ENCODE measurements at regions not wholly inside any gene's neighbourhood (a gene's known extent, or its start where the extent isn't known, plus 50 kb on each side); places are given as distances from the start of the nearest gene placed in this dataset.
A peak's percentile ranks its signal among the peaks of the same experiment; 100 is the strongest.

GRCh38 chr2:10500601-10501361 lies 52.7 kb upstream of the ODC1 start:
- FAIRE-seq: no peak
- ATAC-seq: no peak

More at GRCh38 chr2:10500601-10501361, 52.7 kb upstream of the ODC1 start:
- POLR2A ChIA-PET: interaction anchor here (0.6 kb wide), 1 partner anchor 95 kb away, joined by 3 read pairs; no protein-coding TSS in a partner anchor
- BruUV-seq (replicated peaks): no TSS peak
- H2AFZ ChIP-seq (ENCODE audit: low read depth, low read length): no peak overlapping the region
- H3K4me3 ChIP-seq: no peak overlapping the region
- in situ Hi-C loops (cut with MboI) (no loop called here), intact Hi-C loops (cut with micrococcal nuclease) (no loop called here)
- 9% methylated on average over 16 of the region's 22 CpGs for WGBS (ENCODE audit: insufficient coverage, low coverage, missing lambda C conversion rate)
- H3K9ac ChIP-seq (ENCODE audit: insufficient read depth in 1 of 2, low read depth in 2 of 2, low read length in 2 of 2): no peak overlapping the region
- CTCF ChIA-PET (ENCODE audit: low intra/inter-chr PET ratio): no interaction called here
- peaks cover 0 to 19% of the 10 kb centered on the region in 2 experiments; a peak in 2 of 5 replicates for H3K4me1 ChIP-seq (replicated peaks in 1 of 2; ENCODE audit: control insufficient read depth in 2 of 2, insufficient read depth in 2 of 2, low read length in 2 of 2)
- H3K27ac ChIP-seq (ENCODE audit: extremely low read depth, low read depth, low read length): no peak overlapping the region
- DNase-seq (ENCODE audit: extremely low read depth in 1 of 4, low spot score in 3 of 4): no peak
- no peaks in the 10 kb centered on the region for H3K9me1 ChIP-seq (ENCODE audit: control insufficient read depth, insufficient read depth, low read length)
- no peaks in the 10 kb centered on the region for H3K9me3 ChIP-seq (replicated peaks; ENCODE audit: control insufficient read depth, insufficient read depth, low read depth, low read length)
- no peaks in the 10 kb centered on the region for H3K36me3 ChIP-seq (ENCODE audit: control insufficient read depth, insufficient read depth, low read length)
- H3K27me3 ChIP-seq (ENCODE audit: control insufficient read depth in 2 of 2, insufficient read depth in 2 of 2, low read length in 2 of 2): peaks cover 64 to 92% of the 10 kb centered on the region in 2 experiments
- peaks cover 20% of the 10 kb centered on the region; the same call in 1 of the 2 replicates for H4K20me1 ChIP-seq (replicated peaks; ENCODE audit: control insufficient read depth, insufficient read depth, low read length)
- TF ChIP-seq ZNF609 (CRISPR knock-in tag; IDR thresholded peaks at IDR 0.05; ENCODE audit: borderline replicate concordance) (no peak), ATF6 (CRISPR knock-in tag; IDR thresholded peaks at IDR 0.05) (no peak), RBBP5 (IDR thresholded peaks at IDR 0.05; ENCODE audit: borderline replicate concordance, insufficient read depth, low read length, poor library complexity, severe bottlenecking) (no peak), ZNF263 (CRISPR knock-in tag; IDR thresholded peaks at IDR 0.05; ENCODE audit: borderline replicate concordance) (peak; percentile 61; the same call in 1 of the 2 replicates)
- H3K79me2 ChIP-seq (ENCODE audit: control insufficient read depth, insufficient read depth, low read length): no peaks in the 10 kb centered on the region
- H3K4me2 ChIP-seq (ENCODE audit: insufficient read depth, low read length): no peak overlapping the region
